Ovary (tissue), 3 donors: ENCODE measurements at regions not wholly inside any gene's neighbourhood (a gene's known extent, or its start where the extent isn't known, plus 50 kb on each side); places are given as distances from the start of the nearest gene placed in this dataset.

Experiments
- CTCF ChIP-seq, 3 donors: fragments of 450-650 bp in 2 of 3; fragments of 200-600 bp in 1 of 3; IDR thresholded peaks; one replicate each; pipeline versions ENCODE4 v1.5.1 to v1.8.0; 2016 to 2022; ENCODE audit warnings: antibody characterized with exemption in 3 of 3, mild to moderate bottlenecking in 1 of 3
- EP300 ChIP-seq: sonication (generic); formaldehyde crosslinking; IDR thresholded peaks from one replicate; pipeline ENCODE4 v1.6.1; 2017; ENCODE audit warnings: antibody characterized with exemption
- POLR2A ChIP-seq: fragments of 450-650 bp; IDR thresholded peaks from one replicate; pipeline ENCODE4 v1.6.1; 2017; ENCODE audit warnings: antibody characterized with exemption, mild to moderate bottlenecking, moderate library complexity
- donor health status: DM: no; HTN: no; CAD: no.

- TF ChIP-seq CTCF (IDR thresholded peaks at IDR 0.05): no peak
- TF ChIP-seq EP300: no peak
- no peak for TF ChIP-seq POLR2A
Measured at GRCh38 chr15:39230908-39231285, 350.0 kb upstream of the THBS1 start.
